ENCODE measurements at regions not wholly inside any gene's neighbourhood (a gene's known extent, or its start where the extent isn't known, plus 50 kb on each side); places are given as distances from the start of the nearest gene placed in this dataset.

- H2AK5ac ChIP-seq (ENCODE audit: low read length), result peak overlapping the region; percentile 73
- peak overlapping the region; percentile 51 for H3K56ac ChIP-seq (ENCODE audit: low read length)
- no peaks in the 10 kb centered on the region for H3K79me1 ChIP-seq (ENCODE audit: low read length)
- no peak overlapping the region for H3K18ac ChIP-seq (ENCODE audit: low read length)
- H3K27ac ChIP-seq (ENCODE audit: low read depth, low read length), result no peak overlapping the region
- H3K36me3 ChIP-seq (ENCODE audit: control insufficient read depth, insufficient read depth, low read length), result no peaks in the 10 kb centered on the region
- WGBS (ENCODE audit: extremely low coverage, insufficient coverage, low lambda C conversion rate), result no CpG with 5 or more reads among the region's 20 CpGs
- H3K4me1 ChIP-seq (ENCODE audit: control insufficient read depth, low read depth, low read length), result peaks cover 16% of the 10 kb centered on the region
- no peak overlapping the region for H4K5ac ChIP-seq (ENCODE audit: low read length)
- no peak overlapping the region for H2BK5ac ChIP-seq (ENCODE audit: low read length)
- no peak overlapping the region for H3K9ac ChIP-seq (ENCODE audit: low read length)
- no peak overlapping the region for H2BK15ac ChIP-seq (replicated peaks; ENCODE audit: low read depth)
- no peaks in the 10 kb centered on the region for H3K79me2 ChIP-seq (ENCODE audit: control insufficient read depth, insufficient read depth, low read length)
- DNase-seq, result peak; percentile 61
- H3K27me3 ChIP-seq (ENCODE audit: insufficient read depth, low read length, poor library complexity), result no peaks in the 10 kb centered on the region
- H3K4me3 ChIP-seq (ENCODE audit: low read length), result no peak overlapping the region
- H2BK120ac ChIP-seq (ENCODE audit: low read depth, low read length), result no peak overlapping the region
- H3K4me2 ChIP-seq (ENCODE audit: low read length), result no peak overlapping the region
- H4K8ac ChIP-seq (ENCODE audit: low read depth, low read length), result no peak overlapping the region
- no peak overlapping the region for H3K4ac ChIP-seq (ENCODE audit: low read depth, low read length)
- no peak overlapping the region for H3K23ac ChIP-seq (ENCODE audit: low read length)
Measured at GRCh38 chr1:31507676-31508530, 68.4 kb upstream of the TINAGL1 start.

DNA sequence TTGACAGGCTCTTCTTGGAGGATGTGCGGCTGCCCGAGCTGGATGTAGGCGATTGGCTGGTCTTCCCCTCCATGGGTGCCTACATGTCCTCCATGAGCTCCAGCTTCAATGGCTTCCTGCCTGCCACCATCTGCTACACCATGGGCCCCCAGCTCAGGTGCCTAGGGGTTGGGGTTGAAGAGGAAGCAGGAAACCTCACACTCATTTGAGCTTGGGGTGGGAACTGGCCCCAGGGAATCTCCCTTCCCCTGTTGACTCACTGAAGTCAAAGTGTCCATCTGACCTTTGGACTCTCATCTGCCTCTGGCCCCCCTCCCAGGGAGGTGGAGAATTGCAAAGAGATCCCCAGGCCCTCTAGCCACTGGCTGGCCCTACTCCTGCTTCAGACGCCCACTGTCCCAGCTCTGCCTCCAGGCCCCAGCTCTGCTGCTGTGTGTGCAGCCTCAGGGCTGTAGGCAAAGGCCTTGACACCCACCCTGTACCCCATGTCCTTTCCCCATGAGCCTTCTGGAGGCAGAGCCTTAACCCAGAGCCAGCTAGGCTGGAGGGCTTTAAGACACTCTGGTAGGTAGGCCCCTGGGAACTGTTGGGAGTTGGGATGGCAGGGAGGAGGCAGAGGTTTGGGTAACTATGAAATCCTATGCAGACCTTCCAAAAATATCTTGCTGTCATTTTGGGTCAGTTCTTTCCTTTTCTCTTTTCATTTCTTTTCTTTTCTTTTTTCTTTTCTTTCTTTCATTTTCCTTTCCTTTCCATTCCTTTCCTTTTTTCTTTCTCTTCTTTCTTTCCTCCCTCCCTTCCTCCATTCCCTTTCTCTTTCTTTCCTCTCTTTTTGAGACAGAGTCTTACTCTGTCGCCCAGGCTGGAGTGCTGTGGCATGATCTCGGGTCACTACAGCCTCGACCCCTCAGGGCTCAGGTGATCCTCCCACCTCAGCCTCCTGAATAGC is 66.9 kb upstream of the TINAGL1 start:
- Histone ChIP-seq H3K18ac (ENCODE audit: low read length) (no peak overlapping the region), H3K4me2 (ENCODE audit: low read length) (no peak overlapping the region), H3K23ac (ENCODE audit: low read length) (no peak overlapping the region), H3K27ac (ENCODE audit: low read depth, low read length) (no peak overlapping the region), H2BK120ac (ENCODE audit: low read depth, low read length) (no peak overlapping the region), H4K5ac (ENCODE audit: low read length) (no peak overlapping the region), H3K4me3 (ENCODE audit: low read length) (no peak overlapping the region), H3K27me3 (ENCODE audit: insufficient read depth, low read length, poor library complexity) (no peaks in the 10 kb centered on the region), H2BK15ac (replicated peaks; ENCODE audit: low read depth) (no peak overlapping the region), H3K79me2 (ENCODE audit: control insufficient read depth, insufficient read depth, low read length) (no peaks in the 10 kb centered on the region), H3K56ac (ENCODE audit: low read length) (no peak overlapping the region), H3K36me3 (ENCODE audit: control insufficient read depth, insufficient read depth, low read length) (no peaks in the 10 kb centered on the region), H3K4me1 (ENCODE audit: control insufficient read depth, low read depth, low read length) (peaks cover 4% of the 10 kb centered on the region), H4K8ac (ENCODE audit: low read depth, low read length) (no peak overlapping the region), H3K79me1 (ENCODE audit: low read length) (no peaks in the 10 kb centered on the region), H3K9ac (ENCODE audit: low read length) (no peak overlapping the region), H3K4ac (ENCODE audit: low read depth, low read length) (no peak overlapping the region), H2AK5ac (ENCODE audit: low read length) (no peak overlapping the region), H2BK5ac (ENCODE audit: low read length) (no peak overlapping the region)
- DNase-seq, result no peak
- no CpG with 5 or more reads among the region's 7 CpGs for WGBS (ENCODE audit: extremely low coverage, insufficient coverage, low lambda C conversion rate)

GRCh38 chr1:31510304-31510703 is 66.0 kb upstream of the TINAGL1 start:
- no peak overlapping the region for H2BK15ac ChIP-seq (replicated peaks; ENCODE audit: low read depth)
- H4K5ac ChIP-seq (ENCODE audit: low read length), result no peak overlapping the region
- no peak overlapping the region for H3K56ac ChIP-seq (ENCODE audit: low read length)
- peaks cover 4% of the 10 kb centered on the region for H3K4me1 ChIP-seq (ENCODE audit: control insufficient read depth, low read depth, low read length)
- H3K4me3 ChIP-seq (ENCODE audit: low read length), result no peak overlapping the region
- H3K23ac ChIP-seq (ENCODE audit: low read length), result no peak overlapping the region
- H3K27me3 ChIP-seq (ENCODE audit: insufficient read depth, low read length, poor library complexity), result no peaks in the 10 kb centered on the region
- H3K36me3 ChIP-seq (ENCODE audit: control insufficient read depth, insufficient read depth, low read length), result no peaks in the 10 kb centered on the region
- no peak overlapping the region for H4K8ac ChIP-seq (ENCODE audit: low read depth, low read length)
- H3K79me2 ChIP-seq (ENCODE audit: control insufficient read depth, insufficient read depth, low read length), result no peaks in the 10 kb centered on the region
- no peaks in the 10 kb centered on the region for H3K79me1 ChIP-seq (ENCODE audit: low read length)
- H3K27ac ChIP-seq (ENCODE audit: low read depth, low read length), result no peak overlapping the region
- DNase-seq, result no peak
- no peak overlapping the region for H3K4me2 ChIP-seq (ENCODE audit: low read length)
- H2AK5ac ChIP-seq (ENCODE audit: low read length), result no peak overlapping the region
- no peak overlapping the region for H2BK120ac ChIP-seq (ENCODE audit: low read depth, low read length)
- WGBS (ENCODE audit: extremely low coverage, insufficient coverage, low lambda C conversion rate), result no CpG with 5 or more reads among the region's 6 CpGs
- H3K4ac ChIP-seq (ENCODE audit: low read depth, low read length), result no peak overlapping the region
- no peak overlapping the region for H2BK5ac ChIP-seq (ENCODE audit: low read length)
- no peak overlapping the region for H3K18ac ChIP-seq (ENCODE audit: low read length)
- no peak overlapping the region for H3K9ac ChIP-seq (ENCODE audit: low read length)

GRCh38 chr1:31510853-31511789 is 65.2 kb upstream of the TINAGL1 start:
- Histone ChIP-seq H2AK5ac (ENCODE audit: low read length) (peak overlapping the region; percentile 94), H3K23ac (ENCODE audit: low read length) (peak overlapping the region; percentile 24), H3K36me3 (ENCODE audit: control insufficient read depth, insufficient read depth, low read length) (no peaks in the 10 kb centered on the region), H3K18ac (ENCODE audit: low read length) (no peak overlapping the region), H2BK120ac (ENCODE audit: low read depth, low read length) (no peak overlapping the region), H3K56ac (ENCODE audit: low read length) (peak overlapping the region; percentile 39), H3K4me1 (ENCODE audit: control insufficient read depth, low read depth, low read length) (peaks cover 4% of the 10 kb centered on the region), H3K4me3 (ENCODE audit: low read length) (no peak overlapping the region), H2BK15ac (replicated peaks; ENCODE audit: low read depth) (no peak overlapping the region), H3K79me1 (ENCODE audit: low read length) (no peaks in the 10 kb centered on the region), H3K27me3 (ENCODE audit: insufficient read depth, low read length, poor library complexity) (no peaks in the 10 kb centered on the region), H4K8ac (ENCODE audit: low read depth, low read length) (no peak overlapping the region), H4K5ac (ENCODE audit: low read length) (no peak overlapping the region), H3K4ac (ENCODE audit: low read depth, low read length) (no peak overlapping the region), H3K79me2 (ENCODE audit: control insufficient read depth, insufficient read depth, low read length) (no peaks in the 10 kb centered on the region), H3K27ac (ENCODE audit: low read depth, low read length) (no peak overlapping the region), H2BK5ac (ENCODE audit: low read length) (no peak overlapping the region), H3K9ac (ENCODE audit: low read length) (peak overlapping the region; percentile 18), H3K4me2 (ENCODE audit: low read length) (no peak overlapping the region)
- DNase-seq, result peak; percentile 72
- no CpG with 5 or more reads among the region's 8 CpGs for WGBS (ENCODE audit: extremely low coverage, insufficient coverage, low lambda C conversion rate)

DNA sequence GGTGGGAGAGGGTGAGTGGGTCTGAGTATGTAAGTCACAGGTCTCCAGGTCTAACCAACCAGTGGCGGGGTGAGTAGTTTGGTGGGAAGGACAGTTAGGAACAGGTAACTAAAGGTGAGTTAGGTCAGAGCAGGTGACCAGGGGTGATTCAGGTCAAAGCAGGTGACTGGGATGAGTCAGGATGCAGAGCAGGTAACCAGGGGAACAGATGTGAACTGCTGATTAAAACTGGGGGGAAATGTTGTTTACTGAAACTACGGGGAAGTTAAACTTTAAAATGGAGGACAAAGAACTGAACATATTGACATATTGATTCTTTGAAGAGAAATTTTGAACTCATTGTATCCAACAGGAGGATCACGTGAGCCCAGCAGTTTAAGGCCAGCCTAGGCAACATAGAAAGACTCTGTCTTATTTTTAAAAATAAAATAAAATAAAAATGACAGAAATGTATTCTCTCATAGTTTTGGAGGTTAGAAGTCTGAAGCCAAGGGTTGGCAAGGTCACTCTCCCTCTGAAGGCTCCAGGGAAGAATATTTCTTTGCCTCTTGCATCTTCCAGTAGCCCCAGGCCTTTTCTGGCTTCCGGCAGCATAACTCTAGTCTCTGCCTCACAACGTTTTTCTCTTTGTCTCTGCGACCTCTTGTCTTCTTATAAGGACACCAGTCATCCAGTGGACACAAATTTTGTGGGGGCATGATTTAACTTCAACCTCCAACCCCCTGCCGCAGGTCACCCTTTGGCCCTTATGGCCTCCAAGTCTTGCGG is 64.3 kb upstream of the TINAGL1 start:
- Histone ChIP-seq H3K27me3 (ENCODE audit: insufficient read depth, low read length, poor library complexity) (no peaks in the 10 kb centered on the region), H3K56ac (ENCODE audit: low read length) (no peak overlapping the region)

More for the DNA sequence above, 64.3 kb upstream of the TINAGL1 start:
- peaks cover 4% of the 10 kb centered on the region for H3K4me1 ChIP-seq (ENCODE audit: control insufficient read depth, low read depth, low read length)
- H3K18ac ChIP-seq (ENCODE audit: low read length), result no peak overlapping the region
- H4K5ac ChIP-seq (ENCODE audit: low read length), result no peak overlapping the region
- no peaks in the 10 kb centered on the region for H3K79me2 ChIP-seq (ENCODE audit: control insufficient read depth, insufficient read depth, low read length)
- H3K4ac ChIP-seq (ENCODE audit: low read depth, low read length), result no peak overlapping the region
- H3K4me2 ChIP-seq (ENCODE audit: low read length), result no peak overlapping the region
- no peak overlapping the region for H3K9ac ChIP-seq (ENCODE audit: low read length)
- H2BK5ac ChIP-seq (ENCODE audit: low read length), result no peak overlapping the region
- no peaks in the 10 kb centered on the region for H3K79me1 ChIP-seq (ENCODE audit: low read length)
- no peak overlapping the region for H2AK5ac ChIP-seq (ENCODE audit: low read length)
- no peak overlapping the region for H3K27ac ChIP-seq (ENCODE audit: low read depth, low read length)
- no peaks in the 10 kb centered on the region for H3K36me3 ChIP-seq (ENCODE audit: control insufficient read depth, insufficient read depth, low read length)
- WGBS (ENCODE audit: extremely low coverage, insufficient coverage, low lambda C conversion rate), result no CpG with 5 or more reads among the region's 8 CpGs
- DNase-seq, result peak; percentile 58
- H3K4me3 ChIP-seq (ENCODE audit: low read length), result no peak overlapping the region
- no peak overlapping the region for H4K8ac ChIP-seq (ENCODE audit: low read depth, low read length)
- no peak overlapping the region for H2BK120ac ChIP-seq (ENCODE audit: low read depth, low read length)
- no peak overlapping the region for H3K23ac ChIP-seq (ENCODE audit: low read length)
- no peak overlapping the region for H2BK15ac ChIP-seq (replicated peaks; ENCODE audit: low read depth)

Measured in mesendoderm (in vitro differentiated cells).